Activated CD4-positive, alpha-beta T cell treated with anti-CD3 and anti-CD28 coated beads, Interleukin-2, amount 50 U/mL, for 4 hours (primary cell): ENCODE measurements at regions not wholly inside any gene's neighbourhood (a gene's known extent, or its start where the extent isn't known, plus 50 kb on each side); places are given as distances from the start of the nearest gene placed in this dataset.
"Not testable (repeated sequence)": the region's sequence is repeated elsewhere in the genome, so short reads cannot be mapped to it uniquely, and the experiment has no call there.

ENCODE experiments used
- DNase-seq, 2 experiments: peaks; one replicate each; pipeline ENCODE4 v3.0.0-alpha.2; 2020

- no peak for DNase-seq
Observed at GRCh38 chr4:23976423-23976822, 86.6 kb upstream of the PPARGC1A start.

DNA sequence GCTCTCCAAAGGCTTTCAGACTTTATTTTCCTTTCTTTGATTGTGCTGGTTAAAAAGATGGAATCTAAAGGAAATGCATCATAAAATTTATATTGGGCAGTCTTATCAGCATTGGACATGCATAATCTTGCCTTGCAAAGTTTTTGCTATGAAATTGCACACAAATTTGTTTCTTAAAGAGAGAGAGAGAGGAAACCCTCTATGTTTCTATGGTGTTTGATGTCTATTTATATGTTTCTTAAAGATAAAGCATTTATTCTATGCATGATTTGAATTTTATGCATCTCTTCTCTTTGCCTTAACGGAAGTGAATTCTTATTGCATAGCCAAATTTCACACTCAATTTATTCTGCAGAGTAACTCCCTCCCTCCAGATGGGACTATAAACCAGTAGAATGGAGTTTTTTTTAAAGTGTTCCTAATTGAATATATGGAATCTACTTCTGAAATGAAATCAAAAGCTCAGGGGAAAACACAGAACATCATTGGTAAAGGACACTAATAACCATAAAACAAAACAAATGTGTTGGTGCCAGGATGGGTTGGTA is 83.5 kb upstream of the PPARGC1A start:
- DNase-seq = no peak

DNA sequence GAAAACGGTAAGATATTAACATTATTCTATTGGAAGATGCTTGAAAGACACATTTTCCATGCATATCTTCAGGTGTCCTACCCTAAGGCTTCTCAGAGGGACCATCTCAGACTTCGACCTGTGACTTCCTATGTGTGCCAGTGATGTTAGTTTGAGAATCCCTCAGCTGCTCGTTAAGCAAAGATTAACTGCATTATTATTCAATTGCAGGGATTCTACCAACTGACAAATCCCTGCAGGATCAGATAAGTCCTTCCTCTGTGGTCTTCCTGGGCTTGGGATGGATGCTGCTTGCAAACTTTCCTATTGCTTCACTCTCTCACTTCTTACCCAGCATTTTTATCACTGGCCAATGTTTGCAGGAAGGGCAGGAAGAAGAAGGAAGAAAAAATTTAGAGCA is 83.0 kb upstream of the PPARGC1A start:
- DNase-seq = no peak

DNA sequence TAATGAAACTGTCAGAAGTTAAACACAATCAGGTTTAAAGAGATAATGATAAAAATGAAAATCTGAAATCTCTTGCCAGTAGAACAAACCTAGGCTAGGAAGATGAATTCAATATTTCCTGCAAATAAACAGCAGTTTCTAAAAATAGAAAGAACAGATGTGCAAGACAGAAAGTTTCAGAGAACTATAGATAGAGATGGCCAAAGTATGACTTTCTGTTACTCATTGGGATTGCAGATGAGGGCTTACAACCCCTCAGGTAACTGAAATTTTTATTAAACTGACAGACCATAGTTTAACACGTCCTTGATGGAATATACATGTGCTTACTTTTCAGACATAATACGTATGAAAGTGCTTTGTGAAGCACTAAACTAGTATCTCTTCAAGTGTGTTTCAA is 82.3 kb upstream of the PPARGC1A start:
- DNase-seq = no peak

DNA sequence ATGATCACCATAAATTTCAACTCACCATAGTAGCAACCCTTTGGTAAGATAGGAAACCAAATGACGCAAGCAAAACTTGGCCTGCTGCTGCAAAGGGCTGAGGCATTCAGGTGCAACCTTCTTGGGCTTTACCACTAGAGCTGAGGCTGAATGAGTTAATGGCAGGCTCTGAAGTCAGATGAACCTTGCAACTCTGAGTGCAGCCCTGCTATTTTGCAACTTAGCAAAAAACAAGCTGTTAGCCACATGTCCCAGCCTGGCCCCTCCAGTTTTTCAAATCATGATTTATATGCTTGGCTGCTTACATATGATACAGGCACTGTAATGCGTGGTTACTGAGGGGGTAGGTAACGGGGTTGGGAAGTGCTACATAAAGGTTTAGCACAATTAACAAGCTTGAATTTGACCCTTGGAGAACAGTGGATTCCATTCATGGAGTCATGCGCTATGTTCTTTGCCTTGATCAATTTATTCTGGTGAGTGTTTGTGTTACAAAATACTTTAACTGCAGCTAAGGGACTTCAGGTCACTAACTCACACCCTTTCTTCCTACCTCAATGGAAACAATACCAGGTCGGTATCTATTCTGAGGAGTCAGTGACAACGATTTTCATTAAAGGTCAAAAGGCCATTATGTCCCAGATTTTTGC is 80.5 kb upstream of the PPARGC1A start:
- no peak for DNase-seq

DNA sequence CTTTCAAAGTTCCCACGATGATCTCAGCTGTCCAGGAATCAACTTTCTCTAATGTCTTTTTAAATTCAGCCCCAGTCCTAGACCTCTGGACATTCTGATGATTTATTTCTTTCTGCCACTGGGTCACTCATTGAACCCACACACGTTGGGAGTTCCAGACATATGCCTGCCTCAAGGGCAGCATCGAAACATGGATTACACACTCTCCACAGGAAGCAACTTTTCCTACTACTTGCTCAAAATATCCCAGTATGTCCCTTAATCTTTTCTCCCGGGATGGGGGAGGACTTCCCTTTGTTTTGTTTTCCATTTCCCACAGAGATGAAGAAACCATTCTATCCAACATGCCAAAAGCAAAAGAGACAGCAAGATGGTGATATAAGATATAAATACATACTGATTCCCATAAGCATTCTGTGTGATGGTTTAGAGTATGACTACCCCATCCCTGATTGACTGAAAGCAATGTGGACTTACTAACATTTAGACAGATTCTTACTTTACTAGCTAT is 79.8 kb upstream of the PPARGC1A start:
- DNase-seq = no peak

DNA sequence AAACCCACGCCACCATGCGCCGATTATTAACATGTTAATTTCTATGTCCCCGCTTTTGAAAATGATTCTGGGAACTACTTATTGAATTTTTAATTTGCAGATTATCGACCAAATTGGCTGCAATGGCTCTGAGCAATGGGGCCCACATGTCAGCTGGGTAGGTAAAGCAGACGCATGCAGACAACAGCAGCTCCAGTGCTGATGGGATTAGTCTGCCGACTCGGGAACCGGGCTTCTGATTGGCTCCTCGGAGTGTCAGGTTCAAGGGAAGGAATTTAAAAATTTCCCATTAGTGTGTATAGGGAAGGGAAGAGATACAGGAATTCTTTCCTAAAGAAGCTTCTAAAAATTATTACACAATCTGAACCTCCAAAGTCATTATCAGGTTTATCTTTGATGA is 77.4 kb upstream of the PPARGC1A start:
- no peak for DNase-seq

DNA sequence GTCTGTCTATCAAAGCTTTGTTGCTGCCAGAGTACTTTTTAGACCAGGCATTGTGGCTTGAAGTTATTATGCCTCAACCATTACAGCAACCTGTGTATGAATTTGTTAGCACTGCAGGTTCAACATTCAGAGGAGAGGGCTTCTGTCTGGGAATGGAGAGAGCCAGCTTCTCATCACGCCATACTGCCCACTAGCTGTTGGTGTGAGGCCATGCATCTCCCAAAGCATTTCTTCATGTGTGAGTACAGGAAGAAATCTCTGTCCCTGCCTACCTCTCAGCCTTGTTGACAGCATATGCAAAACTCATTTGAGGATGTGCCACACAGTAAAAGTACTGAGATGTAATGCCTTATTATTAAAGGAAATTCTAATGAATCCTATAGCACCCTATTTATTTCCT is 76.9 kb upstream of the PPARGC1A start:
- DNase-seq = no peak

- no peak for DNase-seq
Observed at GRCh38 chr4:23962462-23962861, 72.6 kb upstream of the PPARGC1A start.

DNA sequence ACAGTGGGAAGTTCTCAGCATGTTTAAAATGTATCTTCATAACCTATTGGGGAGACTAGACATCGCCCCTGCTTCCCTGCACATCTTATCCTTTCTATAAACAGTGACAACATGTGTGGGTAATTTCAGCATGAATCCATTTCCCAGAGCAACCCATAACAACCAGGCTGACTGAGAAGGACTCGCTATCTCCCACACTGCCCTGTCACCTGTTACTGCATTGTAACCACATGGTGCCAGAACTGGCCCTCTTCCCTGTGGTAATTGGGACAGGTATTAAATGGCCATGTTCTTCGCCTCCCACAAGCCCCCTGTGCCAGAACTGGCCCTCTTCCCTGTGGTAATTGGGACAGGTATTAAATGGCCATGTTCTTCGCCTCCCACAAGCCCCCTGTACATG is 71.5 kb upstream of the PPARGC1A start:
- DNase-seq = not testable (repeated sequence)

GRCh38 chr4:23959396-23960148 is 69.7 kb upstream of the PPARGC1A start:
- no peak for DNase-seq

DNA sequence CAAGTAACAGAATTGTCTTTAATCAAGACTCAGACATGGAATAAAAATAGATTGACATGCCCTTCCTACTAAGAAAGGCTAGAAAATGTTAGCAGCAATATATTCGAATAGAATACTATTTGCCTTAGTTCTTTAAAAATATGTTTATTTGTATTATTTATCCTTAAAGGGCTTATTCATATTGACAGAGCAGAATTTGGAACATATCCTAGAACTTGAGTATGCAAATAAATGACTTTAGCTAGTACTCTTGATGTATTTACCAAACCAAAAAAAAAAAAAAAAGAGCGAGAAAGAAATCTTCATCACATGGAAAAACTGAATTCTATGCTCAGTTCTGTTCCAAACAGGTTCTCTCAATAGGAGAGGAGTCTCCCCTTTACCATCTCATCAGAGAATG is 68.9 kb upstream of the PPARGC1A start:
- DNase-seq = no peak

GRCh38 chr4:23957465-23957864 is 67.6 kb upstream of the PPARGC1A start:
- DNase-seq = no peak

DNA sequence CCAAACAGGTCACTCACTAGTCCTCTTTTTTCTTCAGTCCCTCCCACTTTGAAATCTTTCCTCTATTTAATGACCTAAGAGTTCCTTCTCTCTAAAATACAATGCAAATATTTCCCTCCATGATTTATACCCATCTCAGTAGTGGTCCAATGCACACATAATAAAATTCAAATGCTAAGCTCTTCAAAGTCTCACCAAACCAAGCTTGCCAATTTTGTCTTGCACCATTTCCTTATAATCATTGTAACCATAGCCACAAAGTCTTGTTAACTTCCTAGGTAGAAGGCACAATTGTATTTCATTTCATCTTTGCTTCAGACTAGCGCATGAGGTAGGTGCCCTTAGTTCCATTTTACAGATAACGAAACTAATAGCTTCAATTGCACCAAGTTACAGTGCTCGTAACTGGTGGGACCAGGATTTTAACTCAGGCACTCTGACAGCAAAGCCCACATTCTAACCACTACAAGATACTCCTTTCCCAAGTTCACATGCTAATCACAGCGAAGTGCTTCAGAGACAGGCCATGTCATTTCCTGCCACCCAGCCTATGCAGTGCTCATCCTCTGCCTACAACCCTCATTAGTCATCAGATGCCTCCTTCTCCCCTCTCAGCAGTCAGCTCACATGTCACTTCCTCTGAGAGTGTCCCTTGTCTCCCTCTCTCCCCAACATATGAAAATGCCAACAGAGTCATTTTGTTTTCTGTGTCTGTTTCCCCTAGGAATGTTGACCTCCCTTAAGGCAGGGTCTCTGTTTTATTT is 66.9 kb upstream of the PPARGC1A start:
- no peak for DNase-seq

- DNase-seq = no peak
Observed at GRCh38 chr4:23952258-23952657, 62.4 kb upstream of the PPARGC1A start.

DNA sequence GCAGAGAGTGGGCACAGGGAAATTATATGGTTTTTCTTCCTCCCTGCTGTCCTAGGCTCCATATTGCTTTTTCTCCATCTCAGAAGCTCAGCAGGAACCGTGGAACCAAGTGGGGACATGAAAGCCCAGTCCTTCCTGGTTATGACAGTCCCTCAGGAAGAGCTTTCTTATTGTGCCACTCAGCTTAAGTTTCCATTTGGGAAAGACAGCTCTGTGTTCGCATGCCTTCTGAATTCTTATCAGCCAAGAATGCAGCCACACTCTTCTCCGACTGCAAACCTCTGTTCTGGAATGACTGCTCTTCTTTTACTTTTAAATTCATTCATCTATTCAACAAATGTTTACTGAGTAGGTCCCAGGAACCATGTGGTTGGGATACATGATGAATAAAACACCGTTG is 58.0 kb upstream of the PPARGC1A start:
- no peak for DNase-seq

- DNase-seq = no peak
Observed at GRCh38 chr4:23946299-23946698, 56.5 kb upstream of the PPARGC1A start.

DNA sequence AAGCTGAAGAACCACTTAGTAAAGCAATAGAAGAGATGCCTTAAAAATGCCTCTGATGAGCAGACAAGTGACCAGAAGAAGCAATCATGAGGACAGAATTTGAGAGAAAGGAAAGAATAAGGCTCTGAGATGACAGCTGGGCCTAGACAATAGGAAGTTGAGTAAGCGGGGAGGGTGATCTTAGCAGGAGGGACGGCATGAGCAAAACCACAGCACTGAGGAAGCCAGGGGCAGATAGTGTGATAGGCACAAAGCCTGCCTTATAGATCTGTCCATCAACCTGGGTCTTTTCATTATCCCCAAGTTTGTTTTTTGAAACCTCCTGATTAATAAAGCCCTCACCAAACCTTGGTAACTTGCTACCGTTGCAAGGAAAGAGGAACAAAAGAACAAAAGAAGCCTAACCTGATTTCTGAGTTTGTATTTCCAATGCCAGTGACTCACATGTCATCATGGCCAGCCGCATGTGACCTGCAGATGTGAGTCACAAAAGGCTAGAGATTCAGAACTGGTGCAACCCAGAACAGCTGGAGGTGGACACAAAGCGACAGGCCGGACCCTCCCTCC is 55.7 kb upstream of the PPARGC1A start:
- no peak for DNase-seq

DNA sequence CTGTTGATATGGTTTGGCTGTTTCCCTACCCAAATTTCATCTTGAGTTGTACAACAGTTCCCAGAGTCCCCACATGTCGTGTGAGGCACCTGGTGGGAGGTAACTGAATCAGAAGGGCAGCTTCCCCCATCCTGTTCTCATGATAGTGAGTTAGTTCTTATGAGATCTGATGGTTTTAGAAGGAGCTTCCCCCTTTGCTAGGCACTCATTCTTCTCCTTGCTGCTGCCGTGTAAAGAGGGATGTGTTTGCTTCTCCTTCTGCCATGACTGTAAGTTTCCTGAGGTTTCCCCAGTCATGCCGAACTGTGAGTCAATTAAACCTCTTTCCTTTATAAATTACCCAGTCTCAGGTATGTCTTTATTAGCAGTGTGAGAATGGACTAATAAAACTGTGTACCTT is 54.7 kb upstream of the PPARGC1A start:
- DNase-seq = not testable (repeated sequence)

GRCh38 chr4:23943478-23943877 is 53.6 kb upstream of the PPARGC1A start:
- no peak for DNase-seq

DNA sequence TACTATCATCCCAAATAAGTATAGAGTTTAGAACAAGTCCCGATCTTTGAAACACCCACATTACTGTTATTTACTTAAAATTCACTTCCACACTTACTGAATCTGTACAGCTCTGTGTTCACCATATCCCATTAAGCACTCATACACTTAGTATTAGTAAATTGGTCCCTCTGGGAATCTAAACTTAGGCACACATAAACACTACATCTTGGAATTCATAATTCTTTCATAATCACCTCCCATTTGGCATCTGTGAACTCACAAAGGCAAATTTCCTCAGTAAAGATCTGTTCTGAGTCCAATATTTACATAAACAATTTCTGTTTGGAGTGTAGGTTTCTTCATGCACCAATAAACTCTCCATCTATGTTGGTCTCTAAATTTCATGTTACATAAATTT is 52.6 kb upstream of the PPARGC1A start:
- DNase-seq = no peak
